ENCODE measurements at regions not wholly inside any gene's neighbourhood (a gene's known extent, or its start where the extent isn't known, plus 50 kb on each side); places are given as distances from the start of the nearest gene placed in this dataset.

DNA sequence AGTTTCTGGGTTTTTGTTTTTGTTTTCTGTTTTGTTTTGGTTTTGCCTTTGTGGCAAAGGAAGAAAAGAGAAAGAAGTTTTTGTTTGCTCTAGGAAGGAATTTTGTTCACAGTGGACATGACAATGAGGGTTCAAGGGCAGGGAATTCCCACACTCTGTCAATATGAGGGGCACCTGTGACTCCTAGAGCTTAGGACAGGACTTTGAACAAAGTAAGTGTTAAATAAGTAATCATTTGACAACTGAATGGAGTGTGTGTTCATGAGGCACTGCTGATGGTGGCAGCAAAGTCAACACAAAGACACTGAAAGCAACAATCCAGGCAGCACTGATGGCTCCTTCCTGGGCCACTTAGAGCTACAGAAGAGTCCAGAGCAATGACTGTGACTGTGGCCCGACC, 1381.1 kb upstream of the LRRTM3 start:
- TF ChIP-seq, protein P1, sequence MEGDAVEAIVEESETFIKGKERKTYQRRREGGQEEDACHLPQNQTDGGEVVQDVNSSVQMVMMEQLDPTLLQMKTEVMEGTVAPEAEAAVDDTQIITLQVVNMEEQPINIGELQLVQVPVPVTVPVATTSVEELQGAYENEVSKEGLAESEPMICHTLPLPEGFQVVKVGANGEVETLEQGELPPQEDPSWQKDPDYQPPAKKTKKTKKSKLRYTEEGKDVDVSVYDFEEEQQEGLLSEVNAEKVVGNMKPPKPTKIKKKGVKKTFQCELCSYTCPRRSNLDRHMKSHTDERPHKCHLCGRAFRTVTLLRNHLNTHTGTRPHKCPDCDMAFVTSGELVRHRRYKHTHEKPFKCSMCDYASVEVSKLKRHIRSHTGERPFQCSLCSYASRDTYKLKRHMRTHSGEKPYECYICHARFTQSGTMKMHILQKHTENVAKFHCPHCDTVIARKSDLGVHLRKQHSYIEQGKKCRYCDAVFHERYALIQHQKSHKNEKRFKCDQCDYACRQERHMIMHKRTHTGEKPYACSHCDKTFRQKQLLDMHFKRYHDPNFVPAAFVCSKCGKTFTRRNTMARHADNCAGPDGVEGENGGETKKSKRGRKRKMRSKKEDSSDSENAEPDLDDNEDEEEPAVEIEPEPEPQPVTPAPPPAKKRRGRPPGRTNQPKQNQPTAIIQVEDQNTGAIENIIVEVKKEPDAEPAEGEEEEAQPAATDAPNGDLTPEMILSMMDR (IDR thresholded peaks at IDR 0.05) = no peak
- no peak for TF ChIP-seq POLR2A (IDR thresholded peaks at IDR 0.05)

Data from Peyer's patch (tissue), 4 donors.